ENCODE measurements at regions not wholly inside any gene's neighbourhood (a gene's known extent, or its start where the extent isn't known, plus 50 kb on each side); places are given as distances from the start of the nearest gene placed in this dataset.
"Not testable (repeated sequence)": the region's sequence is repeated elsewhere in the genome, so short reads cannot be mapped to it uniquely, and the experiment has no call there.

DNA sequence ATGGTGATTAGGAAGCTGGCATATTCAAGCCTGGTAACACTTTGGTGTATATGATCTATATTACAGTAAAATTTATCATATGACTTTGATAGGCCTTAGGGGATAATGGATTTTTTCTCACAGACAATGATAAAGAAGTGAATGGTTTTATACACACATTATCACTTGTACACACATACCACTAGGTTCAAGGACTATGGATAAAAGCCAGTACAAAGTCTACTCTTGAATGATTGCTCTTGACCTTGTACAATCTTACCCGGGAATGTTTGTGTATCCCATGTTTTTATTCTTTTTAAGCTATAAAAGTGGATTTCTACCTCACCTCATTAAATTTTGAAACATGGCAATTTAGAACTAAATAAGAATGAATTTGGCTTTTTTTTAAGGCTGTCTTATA lies 414.5 kb upstream of the ADAMTSL1 start:
- H3K9me3 ChIP-seq, result no peaks in the 10 kb centered on the region
- H3K36me3 ChIP-seq (replicated peaks in 1 of 2; ENCODE audit: insufficient read depth in 1 of 2, low read depth in 2 of 2), result no peaks in the 10 kb centered on the region
- TF ChIP-seq, protein P1, sequence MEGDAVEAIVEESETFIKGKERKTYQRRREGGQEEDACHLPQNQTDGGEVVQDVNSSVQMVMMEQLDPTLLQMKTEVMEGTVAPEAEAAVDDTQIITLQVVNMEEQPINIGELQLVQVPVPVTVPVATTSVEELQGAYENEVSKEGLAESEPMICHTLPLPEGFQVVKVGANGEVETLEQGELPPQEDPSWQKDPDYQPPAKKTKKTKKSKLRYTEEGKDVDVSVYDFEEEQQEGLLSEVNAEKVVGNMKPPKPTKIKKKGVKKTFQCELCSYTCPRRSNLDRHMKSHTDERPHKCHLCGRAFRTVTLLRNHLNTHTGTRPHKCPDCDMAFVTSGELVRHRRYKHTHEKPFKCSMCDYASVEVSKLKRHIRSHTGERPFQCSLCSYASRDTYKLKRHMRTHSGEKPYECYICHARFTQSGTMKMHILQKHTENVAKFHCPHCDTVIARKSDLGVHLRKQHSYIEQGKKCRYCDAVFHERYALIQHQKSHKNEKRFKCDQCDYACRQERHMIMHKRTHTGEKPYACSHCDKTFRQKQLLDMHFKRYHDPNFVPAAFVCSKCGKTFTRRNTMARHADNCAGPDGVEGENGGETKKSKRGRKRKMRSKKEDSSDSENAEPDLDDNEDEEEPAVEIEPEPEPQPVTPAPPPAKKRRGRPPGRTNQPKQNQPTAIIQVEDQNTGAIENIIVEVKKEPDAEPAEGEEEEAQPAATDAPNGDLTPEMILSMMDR (IDR thresholded peaks at IDR 0.05), result no peak
- no peak for TF ChIP-seq POLR2A (IDR thresholded peaks at IDR 0.05)
- intact Hi-C loops (cut with DNase I), result no loop called here
- ATAC-seq, result no peak
- WGBS, 2 donors, result 16% methylated on average over 1 of the region's 1 CpG
- no peaks in the 10 kb centered on the region for H3K27me3 ChIP-seq
- DNase-seq, result no peak
- no peak overlapping the region for H3K27ac ChIP-seq
- peaks cover 19% of the 10 kb centered on the region for H3K4me1 ChIP-seq
- H3K4me3 ChIP-seq, result no peak overlapping the region

DNA sequence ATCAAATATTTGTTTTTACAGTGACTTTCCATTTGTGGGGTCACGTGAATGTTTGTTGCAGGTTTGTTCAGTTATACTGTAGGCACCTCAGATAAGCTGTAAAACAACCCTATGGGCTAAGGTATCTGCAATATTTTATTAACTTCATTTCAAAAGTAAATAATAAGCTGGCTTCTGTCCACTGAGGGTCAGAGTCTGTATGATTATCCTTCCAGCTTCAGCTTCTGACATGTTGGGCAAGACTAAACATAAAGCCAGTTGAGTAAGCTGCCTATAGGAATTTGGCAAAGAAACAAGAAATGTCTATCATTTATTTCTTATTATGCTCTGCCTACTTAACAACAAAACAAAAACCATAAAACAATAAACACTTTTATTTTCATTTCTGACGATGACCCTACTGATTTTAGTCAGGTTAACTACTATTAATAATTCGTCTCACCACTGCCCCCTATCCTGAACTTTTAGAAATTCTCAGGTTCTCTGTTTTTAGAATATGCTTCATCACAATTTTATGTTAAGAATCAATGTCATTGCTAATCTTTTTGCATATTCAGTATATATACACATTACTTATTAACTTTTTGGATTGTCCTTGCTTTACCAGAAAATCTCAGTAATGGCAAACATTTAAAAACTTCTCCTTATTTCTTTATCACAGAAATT lies 413.6 kb upstream of the ADAMTSL1 start:
- intact Hi-C loops (cut with DNase I), result no loop called here
- no peak overlapping the region for H3K27ac ChIP-seq
- H3K27me3 ChIP-seq, result no peaks in the 10 kb centered on the region
- H3K4me3 ChIP-seq, result no peak overlapping the region
- DNase-seq (no peak), ATAC-seq (no peak)
- H3K4me1 ChIP-seq, result peaks cover 19% of the 10 kb centered on the region
- 24 to 37% methylated on average over 3 of the region's 3 CpGs for WGBS, 2 donors
- H3K36me3 ChIP-seq (replicated peaks in 1 of 2; ENCODE audit: insufficient read depth in 1 of 2, low read depth in 2 of 2), result no peaks in the 10 kb centered on the region
- TF ChIP-seq, protein P1 (IDR thresholded peaks at IDR 0.05), result peak in 3 of 7 experiments; percentile 9 to 15 (median 10)
- no peak for TF ChIP-seq POLR2A (IDR thresholded peaks at IDR 0.05)
- no peaks in the 10 kb centered on the region for H3K9me3 ChIP-seq

DNA sequence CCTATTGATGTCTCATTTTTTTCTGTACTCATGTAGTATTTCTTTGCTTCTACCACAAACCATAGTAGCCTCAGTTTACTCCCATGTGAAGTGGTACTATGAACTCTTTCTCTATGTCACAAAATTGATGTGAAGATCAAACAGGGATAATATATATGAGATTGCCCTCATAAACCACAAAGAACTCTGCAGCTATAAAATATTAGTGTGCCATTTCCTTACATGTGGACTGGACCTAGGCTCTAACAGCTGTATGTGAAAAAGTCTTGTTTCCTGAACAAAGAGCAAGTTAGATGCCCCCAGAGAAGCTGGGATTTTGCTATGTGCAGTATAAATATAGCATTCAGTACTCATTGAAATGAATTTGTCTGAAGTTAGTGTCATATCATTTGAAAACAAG lies 412.6 kb upstream of the ADAMTSL1 start:
- intact Hi-C loops (cut with DNase I), result no loop called here
- H3K4me3 ChIP-seq, result no peak overlapping the region
- TF ChIP-seq POLR2A (IDR thresholded peaks at IDR 0.05), result no peak
- TF ChIP-seq, protein P1 (IDR thresholded peaks at IDR 0.05), result no peak
- peaks cover 19% of the 10 kb centered on the region for H3K4me1 ChIP-seq
- no peak overlapping the region for H3K27ac ChIP-seq
- H3K9me3 ChIP-seq, result no peaks in the 10 kb centered on the region
- no peak for DNase-seq
- H3K36me3 ChIP-seq (replicated peaks in 1 of 2; ENCODE audit: insufficient read depth in 1 of 2, low read depth in 2 of 2), result no peaks in the 10 kb centered on the region
- no peak for ATAC-seq
- H3K27me3 ChIP-seq, result no peaks in the 10 kb centered on the region

DNA sequence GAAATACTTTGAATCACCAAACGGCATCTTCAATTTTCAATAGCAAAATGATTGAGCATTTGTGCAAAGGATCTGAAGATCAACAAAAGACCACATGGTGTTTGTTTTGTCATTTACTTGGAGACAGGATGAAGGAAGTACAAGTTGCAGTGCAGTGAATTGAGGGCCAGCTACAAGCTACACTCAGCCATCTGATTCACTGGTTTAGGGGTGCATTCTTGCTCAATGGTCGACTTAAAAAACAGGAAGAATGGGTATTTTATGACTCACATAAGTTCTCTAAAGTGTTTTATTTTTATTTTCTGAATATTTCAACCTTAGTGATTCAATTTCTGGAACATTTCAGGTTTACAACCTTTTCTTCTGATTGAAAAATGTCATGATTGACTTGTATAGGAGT lies 412.1 kb upstream of the ADAMTSL1 start:
- Histone ChIP-seq H3K4me1 (peaks cover 19% of the 10 kb centered on the region), H3K4me3 (no peak overlapping the region), H3K27ac (no peak overlapping the region), H3K36me3 (replicated peaks in 1 of 2; ENCODE audit: insufficient read depth in 1 of 2, low read depth in 2 of 2) (no peaks in the 10 kb centered on the region), H3K9me3 (no peaks in the 10 kb centered on the region), H3K27me3 (no peaks in the 10 kb centered on the region)
- no peak for ATAC-seq
- 33 to 49% methylated on average over 2 of the region's 2 CpGs for WGBS, 2 donors
- DNase-seq, result no peak
- intact Hi-C loops (cut with DNase I), result no loop called here
- TF ChIP-seq POLR2A (IDR thresholded peaks at IDR 0.05), result no peak
- TF ChIP-seq, protein P1 (IDR thresholded peaks at IDR 0.05), result no peak

DNA sequence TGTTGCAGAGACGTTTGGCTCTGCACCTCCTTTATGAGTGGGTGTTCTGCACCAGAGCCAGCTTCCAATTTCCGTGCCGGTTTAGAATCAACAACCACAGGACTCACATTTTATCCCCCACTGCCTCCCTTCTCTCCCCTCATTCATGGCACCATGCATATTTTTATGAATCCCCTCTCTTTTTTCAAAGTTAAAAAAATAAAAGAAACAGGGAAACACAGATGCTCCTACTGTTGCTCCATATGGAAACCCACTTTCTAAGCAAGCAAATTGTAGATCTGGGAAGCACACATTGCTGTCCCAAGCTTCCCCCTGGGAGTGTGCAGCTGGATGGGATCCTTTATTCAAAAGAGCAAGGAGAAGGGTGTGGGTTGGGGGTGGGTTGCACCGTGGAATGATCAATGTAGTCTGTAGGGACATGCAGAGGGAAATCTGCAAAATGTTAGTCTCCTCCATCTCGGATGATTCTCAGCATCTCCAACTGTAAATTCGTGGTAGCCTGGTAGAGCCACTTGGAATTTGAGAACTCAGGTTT lies 410.0 kb upstream of the ADAMTSL1 start:
- Histone ChIP-seq H3K4me3 (no peak overlapping the region), H3K4me1 (peaks cover 15% of the 10 kb centered on the region), H3K36me3 (replicated peaks in 1 of 2; ENCODE audit: insufficient read depth in 1 of 2, low read depth in 2 of 2) (no peaks in the 10 kb centered on the region), H3K27me3 (no peaks in the 10 kb centered on the region), H3K9me3 (no peaks in the 10 kb centered on the region), H3K27ac (no peak overlapping the region)
- WGBS, 2 donors, result 65 to 74% methylated on average over 6 of the region's 6 CpGs
- DNase-seq (no peak), ATAC-seq (no peak)
- intact Hi-C loops (cut with DNase I), result no loop called here
- TF ChIP-seq POLR2A (IDR thresholded peaks at IDR 0.05), result no peak
- TF ChIP-seq, protein P1 (IDR thresholded peaks at IDR 0.05), result no peak

DNA sequence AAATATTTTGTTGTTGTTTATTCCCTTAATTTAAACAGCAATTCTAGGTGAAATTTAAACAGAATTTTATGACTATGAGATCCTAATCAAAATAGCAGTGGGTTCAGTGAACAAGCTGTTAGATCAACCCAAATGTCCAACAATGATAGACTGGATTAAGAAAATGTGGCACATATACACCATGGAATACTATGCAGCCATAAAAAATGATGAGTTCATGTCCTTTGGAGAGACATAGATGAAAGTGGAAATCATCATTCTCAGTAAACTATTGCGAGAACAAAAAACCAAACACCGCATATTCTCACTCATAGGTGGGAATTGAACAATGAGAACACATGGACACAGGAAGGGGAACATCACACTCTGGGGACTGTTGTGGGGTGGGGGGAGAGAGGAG lies 407.3 kb upstream of the ADAMTSL1 start:
- WGBS, 2 donors, result 88 to 94% methylated on average over 2 of the region's 2 CpGs
- H3K4me3 ChIP-seq; H3K27ac ChIP-seq; H3K36me3 ChIP-seq (replicated peaks in 1 of 2; ENCODE audit: insufficient read depth in 1 of 2, low read depth in 2 of 2); DNase-seq; ATAC-seq; H3K27me3 ChIP-seq; intact Hi-C loops (cut with DNase I); H3K4me1 ChIP-seq; H3K9me3 ChIP-seq: not testable (repeated sequence)
